MM.1S (cell line): ENCODE measurements at regions not wholly inside any gene's neighbourhood (a gene's known extent, or its start where the extent isn't known, plus 50 kb on each side); places are given as distances from the start of the nearest gene placed in this dataset.

ENCODE experiments used
- DNase-seq: peaks from one replicate; pipeline ENCODE4 v3.0.0-alpha.2; 2015
- H2AFZ ChIP-seq: fragments of 300-600 bp; sonication (generic); 2 replicates; pipeline ENCODE4 v1.6.0; 2016; ENCODE audit warnings: antibody characterized with exemption, low read length
- H3F3A ChIP-seq: fragments of 300-600 bp; sonication (generic); 2 replicates; pipeline ENCODE4 v1.6.1; 2016; ENCODE audit warnings: mild to moderate bottlenecking, antibody characterized with exemption, low read length, moderate library complexity, mixed read lengths; ENCODE audit not compliant: insufficient read depth
- H3K27ac ChIP-seq: fragments of 300-600 bp; sonication (generic); 2 replicates; pipeline ENCODE4 v1.5.1; 2016; ENCODE audit warnings: mild to moderate bottlenecking, low read length
- H3K27me3 ChIP-seq: fragments of 300-600 bp; sonication (generic); replicated peaks from 2 replicates; pipeline ENCODE4 v1.6.0; 2016; ENCODE audit warnings: low read length; ENCODE audit not compliant: insufficient read depth
- H3K36me3 ChIP-seq: fragments of 300-600 bp; sonication (generic); replicated peaks from 2 replicates; pipeline ENCODE4 v1.6.1; 2016; ENCODE audit warnings: mild to moderate bottlenecking, low read length, mixed read lengths; ENCODE audit not compliant: insufficient read depth
- H3K4me1 ChIP-seq: fragments of 300-600 bp; sonication (generic); 2 replicates; pipeline ENCODE4 v1.6.1; 2016; ENCODE audit warnings: low read length, mixed read lengths
- H3K4me2 ChIP-seq: fragments of 300-600 bp; sonication (generic); 2 replicates; pipeline ENCODE4 v1.6.0; 2016; ENCODE audit warnings: low read depth, low read length
- H3K4me3 ChIP-seq: fragments of 300-600 bp; sonication (generic); 2 replicates; pipeline ENCODE4 v1.5.1; 2016; ENCODE audit warnings: low read length, mixed read lengths
- H3K79me2 ChIP-seq: fragments of 300-600 bp; sonication (generic); 2 replicates; pipeline ENCODE4 v1.6.1; 2016; ENCODE audit warnings: mixed run types, low read length, mixed read lengths
- H3K9ac ChIP-seq: fragments of 300-600 bp; sonication (generic); 2 replicates; pipeline ENCODE4 v1.6.1; 2016; ENCODE audit warnings: low read length, mixed read lengths
- H3K9me2 ChIP-seq: fragments of 300-600 bp; sonication (generic); replicated peaks from 2 replicates; pipeline ENCODE4 v1.6.1; 2016; ENCODE audit warnings: mild to moderate bottlenecking, low read length, mixed read lengths; ENCODE audit not compliant: insufficient read depth
- H3K9me3 ChIP-seq: fragments of 300-600 bp; sonication (generic); replicated peaks from 2 replicates; pipeline ENCODE4 v1.6.1; 2016; ENCODE audit warnings: mild to moderate bottlenecking, low read length, mixed read lengths; ENCODE audit not compliant: insufficient read depth
- H4K20me1 ChIP-seq: fragments of 300-600 bp; sonication (generic); 2 replicates; pipeline ENCODE4 v1.6.1; 2016; ENCODE audit warnings: mild to moderate bottlenecking, low read length, moderate library complexity, mixed read lengths; ENCODE audit not compliant: insufficient read depth
- EZH2 ChIP-seq: fragments of 300-600 bp; sonication (generic); optimal IDR thresholded peaks from 2 replicates; pipeline ENCODE3; 2017; ENCODE audit warnings: low read depth, mild to moderate bottlenecking, antibody characterized with exemption, low read length, mixed read lengths
- EZH2phosphoT487 ChIP-seq: fragments of 300-600 bp; sonication (generic); IDR thresholded peaks from 2 replicates; pipeline ENCODE4 v1.6.1; 2018; ENCODE audit warnings: antibody characterized with exemption, low read length
- TF ChIP-seq, protein P1 (sequence below): fragments of 300-600 bp; sonication (generic); IDR thresholded peaks from 2 replicates; pipeline ENCODE4 v1.5.1; 2016; ENCODE audit warnings: antibody characterized with exemption, low read length, mixed read lengths

- no peaks in the 10 kb centered on the region for H3K4me1 ChIP-seq
- H3K4me2 ChIP-seq, result no peak overlapping the region
Observed at GRCh38 chr14:89588016-89588415, 171.0 kb upstream of the FOXN3 start.

GRCh38 chr14:89587136-89587420 is 170.0 kb upstream of the FOXN3 start:
- Histone ChIP-seq H3K4me3 (no peak overlapping the region), H3K36me3 (no peaks in the 10 kb centered on the region), H3K9me3 (no peaks in the 10 kb centered on the region), H3K4me2 (no peak overlapping the region), H4K20me1 (no peaks in the 10 kb centered on the region), H3K4me1 (no peaks in the 10 kb centered on the region), H3F3A (no peaks in the 10 kb centered on the region), H3K79me2 (peaks cover 5% of the 10 kb centered on the region; the same call in 1 of the 2 replicates), H3K9ac (no peak overlapping the region), H3K9me2 (no peaks in the 10 kb centered on the region), H3K27me3 (no peaks in the 10 kb centered on the region), H3K27ac (no peak overlapping the region), H2AFZ (no peak overlapping the region)
- TF ChIP-seq EZH2 (no peak), EZH2phosphoT487 (no peak)
- TF ChIP-seq, protein P1, sequence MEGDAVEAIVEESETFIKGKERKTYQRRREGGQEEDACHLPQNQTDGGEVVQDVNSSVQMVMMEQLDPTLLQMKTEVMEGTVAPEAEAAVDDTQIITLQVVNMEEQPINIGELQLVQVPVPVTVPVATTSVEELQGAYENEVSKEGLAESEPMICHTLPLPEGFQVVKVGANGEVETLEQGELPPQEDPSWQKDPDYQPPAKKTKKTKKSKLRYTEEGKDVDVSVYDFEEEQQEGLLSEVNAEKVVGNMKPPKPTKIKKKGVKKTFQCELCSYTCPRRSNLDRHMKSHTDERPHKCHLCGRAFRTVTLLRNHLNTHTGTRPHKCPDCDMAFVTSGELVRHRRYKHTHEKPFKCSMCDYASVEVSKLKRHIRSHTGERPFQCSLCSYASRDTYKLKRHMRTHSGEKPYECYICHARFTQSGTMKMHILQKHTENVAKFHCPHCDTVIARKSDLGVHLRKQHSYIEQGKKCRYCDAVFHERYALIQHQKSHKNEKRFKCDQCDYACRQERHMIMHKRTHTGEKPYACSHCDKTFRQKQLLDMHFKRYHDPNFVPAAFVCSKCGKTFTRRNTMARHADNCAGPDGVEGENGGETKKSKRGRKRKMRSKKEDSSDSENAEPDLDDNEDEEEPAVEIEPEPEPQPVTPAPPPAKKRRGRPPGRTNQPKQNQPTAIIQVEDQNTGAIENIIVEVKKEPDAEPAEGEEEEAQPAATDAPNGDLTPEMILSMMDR, result no peak
- DNase-seq, result no peak

More at GRCh38 chr14:89588016-89588415, 171.0 kb upstream of the FOXN3 start:
- Histone ChIP-seq H4K20me1 (no peaks in the 10 kb centered on the region), H3K36me3 (no peaks in the 10 kb centered on the region), H3K27ac (no peak overlapping the region), H3F3A (no peaks in the 10 kb centered on the region), H3K9me3 (no peaks in the 10 kb centered on the region), H3K9me2 (no peaks in the 10 kb centered on the region), H3K4me3 (no peak overlapping the region), H3K79me2 (peaks cover 5% of the 10 kb centered on the region; the same call in 1 of the 2 replicates), H2AFZ (no peak overlapping the region), H3K27me3 (no peaks in the 10 kb centered on the region), H3K9ac (no peak overlapping the region)
- TF ChIP-seq, protein P1, result no peak
- TF ChIP-seq EZH2 (no peak), EZH2phosphoT487 (no peak)
- no peak for DNase-seq

DNA sequence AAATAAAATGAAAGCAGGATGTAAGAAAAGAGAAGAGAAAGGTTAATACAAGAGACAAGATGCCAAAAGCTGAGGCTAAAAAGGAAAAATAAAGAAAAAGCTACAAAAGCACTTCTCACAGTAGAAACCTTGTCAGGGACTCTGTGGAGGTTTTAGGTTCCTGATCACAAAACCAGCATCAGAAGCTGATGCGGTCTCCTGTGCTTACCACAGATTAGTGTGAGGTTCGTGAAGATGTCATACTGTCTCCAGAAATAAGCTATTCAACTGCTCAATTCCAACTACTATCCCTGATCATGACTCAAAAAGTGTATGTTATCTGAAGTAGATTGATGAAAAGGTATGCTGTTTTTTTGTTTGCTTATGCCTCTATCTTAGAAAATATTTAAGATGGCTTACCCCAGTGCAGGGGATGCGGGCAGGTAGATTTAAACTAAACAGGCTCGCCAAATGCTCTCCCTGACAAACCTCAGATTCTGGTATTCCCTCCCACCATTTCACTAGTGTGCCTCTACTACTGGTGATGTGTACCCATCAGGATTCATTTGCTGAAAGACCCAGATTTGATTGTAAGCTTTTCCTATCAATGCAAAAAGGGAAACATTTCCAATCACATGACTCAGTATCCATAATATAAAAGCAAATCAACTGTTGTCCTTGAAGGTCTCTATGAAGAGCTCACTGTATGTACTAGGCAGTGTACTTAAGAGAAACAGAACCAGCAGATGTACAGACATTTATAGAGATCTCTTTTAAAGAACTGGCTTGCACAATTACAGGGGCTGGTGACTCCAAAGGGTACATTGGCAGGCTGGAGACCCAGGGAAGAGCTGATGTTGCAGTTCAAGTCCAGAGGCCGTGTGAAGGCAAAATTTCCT is 169.5 kb upstream of the FOXN3 start:
- Histone ChIP-seq H3K79me2 (peaks cover 5% of the 10 kb centered on the region; the same call in 1 of the 2 replicates), H3K4me2 (no peak overlapping the region), H3K9me3 (no peaks in the 10 kb centered on the region), H3K9me2 (no peaks in the 10 kb centered on the region), H3K27me3 (no peaks in the 10 kb centered on the region), H2AFZ (no peak overlapping the region), H3F3A (no peaks in the 10 kb centered on the region), H3K36me3 (no peaks in the 10 kb centered on the region), H3K27ac (no peak overlapping the region), H3K4me3 (no peak overlapping the region), H3K4me1 (no peaks in the 10 kb centered on the region), H3K9ac (no peak overlapping the region), H4K20me1 (no peaks in the 10 kb centered on the region)
- DNase-seq, result no peak
- TF ChIP-seq EZH2phosphoT487, result no peak
- TF ChIP-seq, protein P1, result no peak
- TF ChIP-seq EZH2, result no peak
